Epidermal melanocyte (primary cell): ENCODE measurements at regions not wholly inside any gene's neighbourhood (a gene's known extent, or its start where the extent isn't known, plus 50 kb on each side); places are given as distances from the start of the nearest gene placed in this dataset.
A peak's percentile ranks its signal among the peaks of the same experiment; 100 is the strongest.
"Not testable (repeated sequence)": the region's sequence is repeated elsewhere in the genome, so short reads cannot be mapped to it uniquely, and the experiment has no call there.

Source experiments
- DNase-seq: peaks from one replicate; pipeline ENCODE4 v3.0.0; 2011; ENCODE audit warnings: low spot score; ENCODE audit not compliant: insufficient read length

DNA sequence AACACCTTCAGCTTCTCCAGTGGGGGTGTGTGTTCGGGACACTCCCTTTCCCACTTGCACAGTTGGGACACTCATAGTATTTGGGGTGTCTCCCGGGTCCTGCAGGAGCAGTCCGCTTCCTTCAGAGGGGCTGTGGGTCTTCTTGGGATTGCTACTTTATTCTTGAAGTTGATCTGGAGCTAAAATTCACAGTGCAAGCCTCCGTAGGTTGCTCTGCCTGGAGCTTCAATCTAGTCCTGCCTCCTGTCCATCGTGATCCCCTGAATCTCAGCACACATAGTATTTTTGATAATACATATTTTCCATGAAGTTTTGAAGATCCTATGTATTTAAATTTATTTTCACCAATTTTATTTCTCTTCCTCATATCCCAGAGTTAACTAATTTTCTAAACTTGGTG is 902.1 kb downstream of the LTN1 start:
- no peak for DNase-seq

DNA sequence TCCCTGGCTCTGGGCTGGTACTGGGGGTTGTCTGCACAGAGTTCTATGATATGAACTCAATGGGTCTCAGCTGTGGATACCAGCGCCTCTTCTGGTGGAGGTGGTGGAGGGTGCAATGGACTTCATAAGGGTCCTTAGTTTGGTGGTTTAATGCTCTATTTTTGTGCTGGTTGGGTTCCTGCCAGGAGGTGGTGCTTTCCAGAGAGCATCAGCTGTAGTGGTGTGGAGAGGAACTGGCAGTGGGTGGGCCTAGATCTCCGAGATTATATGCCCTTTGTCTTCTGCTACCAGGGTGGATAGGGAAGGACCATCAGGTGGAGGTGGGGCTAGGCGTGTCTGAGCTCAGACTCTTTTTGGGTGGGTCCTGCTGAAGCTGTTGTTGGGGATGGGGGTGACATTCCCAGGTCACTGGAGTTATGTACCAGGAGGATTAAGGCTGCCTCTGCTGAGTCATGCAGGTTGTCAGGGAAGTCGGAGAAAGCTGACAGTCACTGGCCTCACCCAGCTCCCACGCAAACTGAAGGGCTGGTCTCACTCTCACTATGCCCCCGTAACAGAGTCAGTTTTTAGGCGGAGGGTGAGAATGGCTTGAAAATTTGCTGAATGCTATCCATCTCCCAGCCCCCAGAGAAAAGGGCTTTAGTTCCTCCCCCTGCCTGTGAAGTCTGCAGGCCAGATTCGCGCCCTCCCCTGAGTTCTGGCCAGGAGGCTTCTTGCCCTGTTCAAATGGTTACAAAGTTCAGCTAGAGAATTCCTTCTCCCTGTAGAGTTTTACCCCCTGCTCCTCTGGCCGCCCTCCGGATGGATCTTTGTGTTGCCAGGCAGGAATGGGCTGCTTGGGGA is 902.9 kb downstream of the LTN1 start:
- DNase-seq, result no peak

DNA sequence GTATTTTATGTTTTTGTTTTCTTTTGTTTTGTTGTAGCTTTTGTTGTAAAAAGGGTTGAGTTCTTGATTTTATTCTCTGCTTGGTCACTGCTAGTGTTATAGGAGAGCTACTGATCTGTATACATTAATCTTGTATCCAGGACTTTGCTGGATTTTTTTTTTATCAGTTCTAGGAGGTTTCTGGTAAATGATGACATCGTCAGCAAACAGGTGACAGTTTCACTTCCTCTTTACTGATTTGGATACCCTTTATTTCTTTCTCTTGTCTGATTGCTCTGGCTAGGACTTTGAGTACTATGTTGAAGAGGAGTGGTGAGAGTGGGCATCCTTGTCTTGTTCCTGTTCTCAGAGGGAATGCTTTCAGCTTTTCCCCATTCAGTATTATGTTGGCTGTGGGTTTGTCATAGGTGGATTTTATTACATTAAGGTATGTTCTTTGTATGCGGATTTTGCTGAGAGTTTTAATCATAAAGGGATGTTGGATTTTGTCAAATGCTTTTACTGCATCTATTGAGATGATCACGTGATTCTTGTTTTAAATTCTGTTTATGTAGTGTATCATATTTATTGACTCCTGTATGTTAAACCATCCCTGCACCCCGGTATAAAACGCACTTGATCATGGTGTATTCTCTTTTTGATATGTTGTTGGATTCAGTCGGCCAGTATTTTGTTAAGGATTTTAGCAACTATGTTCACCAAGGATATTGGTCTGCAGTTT is 905.7 kb downstream of the LTN1 start:
- no peak for DNase-seq

DNA sequence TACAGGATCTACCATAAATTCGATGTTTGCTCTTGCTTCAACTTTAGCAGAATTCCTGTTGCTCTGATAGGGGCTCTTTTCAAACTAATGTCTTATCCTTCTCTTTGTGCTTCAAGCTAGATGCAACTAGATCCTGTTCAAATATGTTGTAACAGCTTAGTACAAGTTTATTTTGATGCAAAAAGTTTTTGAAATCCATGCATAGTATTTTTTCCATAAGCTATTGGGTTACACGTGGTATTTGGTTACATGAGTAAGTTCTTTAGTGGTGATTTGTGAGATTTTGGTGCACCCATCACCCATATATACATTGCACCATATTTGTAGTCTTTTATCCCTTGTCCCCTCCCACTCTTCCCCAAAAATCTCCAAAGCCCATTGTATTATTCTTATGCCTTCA is 907.7 kb downstream of the LTN1 start:
- DNase-seq, result no peak

DNA sequence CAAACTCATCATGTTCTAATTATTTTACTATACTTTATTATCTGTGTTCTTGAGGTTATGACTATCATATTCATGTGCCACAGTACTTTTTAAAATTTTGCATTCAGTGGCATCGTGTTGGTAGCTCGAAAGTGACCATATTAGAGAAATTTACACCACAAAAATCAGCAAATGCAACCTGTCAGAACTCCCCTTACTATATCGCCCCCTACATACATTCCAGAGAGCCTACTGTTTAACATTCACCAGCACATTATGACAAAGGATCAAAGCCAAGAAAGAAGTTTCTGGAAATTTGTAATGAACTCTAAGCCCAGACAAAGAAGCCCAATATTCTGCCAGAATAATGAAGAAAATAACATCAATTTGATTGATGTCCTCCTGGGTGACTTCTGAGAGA is 909.3 kb downstream of the LTN1 start:
- DNase-seq, result no peak

DNA sequence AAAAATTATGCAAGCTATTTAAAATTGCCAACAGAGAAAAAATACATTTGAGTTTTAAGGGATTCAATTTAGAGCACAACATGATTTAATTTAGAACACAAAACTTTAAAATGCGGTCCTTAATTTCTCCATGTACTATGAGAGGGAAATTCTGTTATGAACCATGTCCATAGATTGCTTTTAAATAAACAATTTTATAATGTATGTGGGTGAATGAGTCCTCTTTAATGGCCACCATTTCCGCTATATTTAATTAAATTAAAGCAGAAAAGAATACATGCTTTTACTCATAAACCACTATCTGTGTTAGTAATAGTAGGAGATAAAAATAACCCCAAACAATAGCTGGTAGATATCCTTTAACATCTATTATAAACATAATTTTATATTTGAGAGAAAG is 914.6 kb downstream of the LTN1 start:
- no peak for DNase-seq

DNA sequence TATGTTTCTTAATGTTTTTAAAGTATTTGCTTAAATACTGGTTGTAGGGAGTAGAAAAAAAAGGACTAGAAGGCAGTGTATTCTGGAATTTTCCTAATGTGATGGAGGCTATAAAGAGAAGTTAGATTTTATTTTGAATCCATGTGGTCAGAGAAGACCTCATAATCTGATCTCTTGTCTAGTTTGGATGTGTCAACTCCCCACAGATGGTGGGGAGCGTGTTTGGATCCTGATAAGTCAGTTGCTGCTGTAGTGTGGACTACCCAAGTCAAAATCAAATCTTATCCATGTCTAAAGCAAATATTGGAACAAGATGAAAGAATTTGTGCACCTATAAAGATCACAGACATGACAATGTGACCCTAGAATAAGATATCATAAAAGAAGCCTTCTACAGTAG is 918.0 kb downstream of the LTN1 start:
- no peak for DNase-seq

DNA sequence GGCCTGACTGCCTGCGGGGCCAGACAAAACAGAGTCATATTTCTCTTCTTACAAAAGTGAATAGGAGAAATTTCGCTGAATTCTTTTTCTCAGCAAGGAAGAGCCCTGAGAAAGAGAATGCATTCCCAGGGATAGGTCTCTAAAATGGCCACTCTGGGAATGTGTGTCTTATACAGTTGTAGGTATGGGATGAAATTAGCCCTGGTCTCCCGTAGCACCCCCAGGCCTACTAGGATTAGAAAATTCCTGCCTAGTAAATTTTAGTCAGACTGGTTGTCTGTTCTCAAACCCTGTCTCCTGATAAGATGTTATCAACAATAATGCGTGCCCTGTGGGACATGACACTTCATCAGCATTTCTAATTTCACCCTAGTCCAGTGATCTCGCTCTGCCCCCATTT is 920.1 kb downstream of the LTN1 start:
- DNase-seq, result no peak

DNA sequence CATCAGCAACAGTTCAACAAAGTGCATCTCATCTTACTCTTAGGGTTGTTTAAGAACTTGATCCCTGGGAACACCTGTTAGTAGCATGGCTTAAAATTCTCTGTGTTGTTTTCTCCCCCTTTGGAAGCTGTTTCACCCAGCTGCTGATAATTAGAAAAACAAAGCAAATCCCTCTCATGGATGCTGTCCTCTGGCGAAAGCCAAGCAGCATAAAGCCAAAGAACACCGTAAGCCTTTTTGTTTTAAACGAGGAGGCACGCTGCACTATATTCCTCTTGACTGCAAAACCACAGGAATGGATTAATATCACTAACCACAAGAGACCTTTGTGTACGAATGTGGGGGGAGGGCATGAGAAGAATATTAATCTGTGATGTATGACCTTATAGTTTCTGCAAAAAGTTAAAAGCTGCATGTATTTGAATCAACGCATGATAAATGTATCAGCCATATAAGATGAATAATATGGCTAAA is 923.2 kb downstream of the LTN1 start:
- peak; percentile 27 for DNase-seq

DNA sequence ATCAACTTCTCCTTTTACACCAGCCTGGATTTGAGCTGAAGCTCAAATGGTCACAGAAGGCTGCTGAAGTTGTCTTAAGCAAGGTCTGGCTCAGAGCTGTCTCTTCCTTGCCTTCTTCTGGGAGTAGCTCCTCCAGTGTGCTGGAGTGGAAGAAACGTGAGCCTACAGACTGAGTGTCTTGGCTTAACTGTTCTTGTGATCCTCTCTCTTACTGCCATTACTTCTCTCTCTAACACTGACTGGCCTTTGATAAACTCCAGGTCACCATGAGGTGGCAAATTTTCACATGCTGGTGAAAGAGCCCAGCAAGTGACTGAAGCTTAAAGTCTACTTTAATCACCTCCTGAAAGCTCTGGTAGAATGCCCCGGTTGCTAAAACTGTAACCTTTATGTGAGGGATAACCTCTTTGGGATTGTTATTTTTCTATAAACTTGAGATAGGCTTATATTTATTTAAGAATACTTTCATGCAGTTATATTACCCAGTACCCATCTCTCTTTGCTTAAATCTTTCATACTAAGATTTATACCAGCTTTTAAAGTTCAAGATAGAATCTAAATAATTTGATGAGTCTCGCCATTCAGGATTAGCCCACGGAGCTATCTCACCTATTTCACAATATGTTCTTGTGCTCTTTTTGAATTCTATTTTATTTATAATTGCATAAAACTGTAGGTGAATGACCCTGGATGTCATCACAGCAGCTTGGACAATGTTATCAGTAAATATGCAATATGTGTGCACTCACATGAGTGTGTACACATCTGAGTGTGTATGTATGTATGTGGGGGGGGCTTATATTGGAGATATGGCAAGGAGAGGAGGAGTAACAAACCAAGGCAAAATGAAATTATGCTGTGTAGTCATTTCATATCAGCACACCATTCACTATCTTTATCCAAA is 924.0 kb downstream of the LTN1 start:
- no peak for DNase-seq

DNA sequence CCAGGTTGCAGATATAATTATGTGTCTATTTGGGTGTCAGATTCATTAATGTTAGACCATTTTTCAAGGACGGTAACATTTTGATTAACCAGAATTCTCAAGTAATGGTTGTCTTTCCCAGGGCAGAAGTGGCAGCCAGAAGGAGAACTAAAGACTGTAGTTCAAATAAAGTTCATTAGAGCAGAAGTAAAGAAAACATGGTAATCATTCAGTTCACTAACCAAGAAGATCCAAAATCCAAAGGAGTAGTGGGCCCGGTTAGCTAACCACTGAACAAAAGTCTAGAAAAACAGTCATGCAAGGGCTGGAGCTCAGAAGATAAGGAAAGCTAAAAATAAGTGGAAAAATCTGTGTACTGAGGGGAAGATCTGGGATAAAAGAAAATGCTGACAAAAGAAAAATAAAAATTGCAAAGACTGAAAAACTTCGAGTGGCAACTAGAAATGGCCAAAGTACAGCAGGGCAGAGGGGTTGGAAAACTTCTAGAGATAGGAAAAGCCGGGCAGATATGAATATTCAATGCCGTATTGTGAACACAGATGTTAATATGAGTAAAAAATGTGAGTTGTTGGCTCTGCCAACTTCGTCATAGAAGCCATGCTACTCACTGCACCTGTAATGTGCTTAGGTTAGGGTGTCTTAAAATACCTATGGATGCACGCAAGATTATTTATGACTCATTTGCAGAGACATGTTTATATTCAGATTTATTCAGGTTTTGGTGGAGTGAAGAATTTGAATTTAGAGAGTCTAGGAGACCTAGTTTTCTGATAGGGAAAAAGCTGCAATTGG is 925.9 kb downstream of the LTN1 start:
- no peak for DNase-seq

DNA sequence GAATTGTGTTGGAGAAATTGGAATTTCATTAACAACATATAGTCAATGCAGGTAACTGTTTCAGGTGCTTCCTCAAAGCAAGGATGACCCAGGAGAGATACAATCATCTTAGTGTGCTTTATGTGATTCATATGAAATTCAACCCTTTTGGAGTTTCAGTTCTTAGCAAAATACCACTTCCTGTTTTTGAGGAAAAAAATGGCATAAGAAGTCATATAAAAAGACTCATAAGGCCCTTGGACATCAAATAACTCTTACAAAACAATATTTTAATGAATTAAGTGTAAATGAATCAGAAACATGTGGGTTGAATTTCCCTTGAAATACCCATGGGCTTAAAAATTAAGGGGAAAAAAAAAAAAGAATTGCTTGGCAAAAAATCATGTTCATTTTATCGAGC is 926.6 kb downstream of the LTN1 start:
- no peak for DNase-seq

DNA sequence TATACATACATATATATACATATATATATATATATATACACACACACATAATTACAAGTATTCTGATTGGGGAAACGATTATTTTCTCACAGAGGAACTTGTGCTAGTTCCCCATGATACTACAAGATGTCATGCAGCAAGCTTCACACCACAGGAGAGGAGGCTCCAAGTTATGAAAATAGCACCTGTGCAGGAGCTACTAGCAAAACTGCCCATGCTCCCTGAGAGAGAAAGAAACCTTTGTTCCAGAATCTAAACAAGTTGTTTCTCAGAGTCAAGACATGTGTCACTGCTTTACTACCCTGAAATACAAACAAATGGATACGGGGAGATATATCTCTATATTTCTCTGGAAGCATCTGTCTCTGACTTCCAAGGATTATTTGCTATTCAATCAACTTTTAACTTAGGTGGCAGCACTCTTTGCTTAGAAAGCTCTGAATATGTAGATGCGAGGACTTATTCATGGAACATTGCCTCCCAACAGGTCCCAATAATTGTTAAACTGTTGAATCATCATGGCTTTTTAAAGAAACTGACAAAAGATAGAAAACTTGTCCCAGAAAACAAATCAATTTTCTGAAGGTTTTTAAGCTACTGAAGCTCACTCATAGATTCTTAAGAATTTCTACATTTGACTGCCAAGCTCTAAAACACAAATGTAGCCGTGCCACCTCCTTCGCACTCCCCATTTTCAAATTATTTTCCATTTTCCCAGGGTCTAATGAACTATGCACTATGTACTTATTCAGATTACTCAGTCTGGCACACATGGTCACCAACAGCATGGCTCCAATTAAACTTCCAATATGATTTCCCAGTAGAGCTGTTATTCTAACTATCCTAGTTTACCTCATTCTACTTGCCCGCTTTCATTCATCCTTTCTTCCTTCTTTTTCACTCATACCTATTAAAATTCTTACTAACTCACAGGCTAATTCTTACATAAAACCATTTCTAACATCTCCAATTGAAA is 929.1 kb downstream of the LTN1 start:
- no peak for DNase-seq

DNA sequence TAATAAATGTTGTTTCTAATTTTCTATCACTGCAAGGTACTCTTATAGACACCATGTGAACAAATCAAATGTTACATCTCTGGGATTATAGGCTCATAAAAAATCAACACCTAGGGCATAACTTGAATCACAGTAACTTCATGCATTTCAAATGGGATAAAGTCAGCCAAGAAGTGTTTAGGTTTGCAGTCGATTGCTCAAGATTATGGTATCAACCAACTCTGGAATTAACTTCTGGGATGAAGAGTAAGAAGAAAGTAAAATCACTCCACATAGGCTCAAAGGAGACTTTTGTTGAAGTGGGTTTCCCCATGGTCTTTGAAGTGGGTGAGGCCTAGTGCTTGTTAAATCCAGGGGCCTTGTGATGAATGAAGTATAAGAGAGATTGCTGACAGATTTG is 939.7 kb downstream of the LTN1 start:
- not testable (repeated sequence) for DNase-seq

DNA sequence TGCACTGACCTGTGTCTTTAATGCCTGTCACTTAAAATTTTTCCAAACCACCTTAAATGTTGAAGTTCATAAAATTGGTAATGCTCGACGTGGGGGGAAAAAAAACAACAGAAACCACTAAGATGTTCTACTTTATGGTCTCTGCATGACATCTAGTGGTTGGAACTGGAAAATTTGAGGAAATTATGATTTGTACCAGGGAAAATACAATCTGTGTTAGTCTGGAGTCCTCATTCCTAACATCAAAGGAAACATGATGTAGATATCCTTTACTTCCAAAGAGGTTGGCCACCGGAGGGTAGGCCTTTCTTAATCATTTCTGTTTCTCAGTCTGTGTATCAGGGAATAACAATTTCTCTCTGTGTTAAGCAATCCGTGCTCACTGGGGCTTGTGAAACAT is 941.0 kb downstream of the LTN1 start:
- DNase-seq, result not testable (repeated sequence)

DNA sequence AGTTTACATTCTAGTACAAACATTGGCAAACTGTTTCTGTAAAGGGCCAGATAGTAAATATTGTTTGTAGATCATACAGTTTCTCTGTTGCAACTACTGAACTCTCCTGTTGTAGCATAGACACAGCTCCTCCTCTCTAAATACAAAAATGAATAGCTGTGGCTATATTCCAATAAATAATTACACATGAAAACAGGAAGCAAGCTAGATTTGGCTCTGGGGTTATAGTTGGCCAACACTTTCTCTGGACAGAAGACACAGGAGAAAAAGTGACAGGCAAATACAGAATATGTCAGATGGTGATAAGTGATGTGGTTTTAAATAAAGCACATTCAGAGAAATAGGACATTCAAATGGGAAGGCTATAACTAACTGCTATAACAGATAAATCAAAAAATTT is 957.0 kb downstream of the LTN1 start:
- not testable (repeated sequence) for DNase-seq

DNA sequence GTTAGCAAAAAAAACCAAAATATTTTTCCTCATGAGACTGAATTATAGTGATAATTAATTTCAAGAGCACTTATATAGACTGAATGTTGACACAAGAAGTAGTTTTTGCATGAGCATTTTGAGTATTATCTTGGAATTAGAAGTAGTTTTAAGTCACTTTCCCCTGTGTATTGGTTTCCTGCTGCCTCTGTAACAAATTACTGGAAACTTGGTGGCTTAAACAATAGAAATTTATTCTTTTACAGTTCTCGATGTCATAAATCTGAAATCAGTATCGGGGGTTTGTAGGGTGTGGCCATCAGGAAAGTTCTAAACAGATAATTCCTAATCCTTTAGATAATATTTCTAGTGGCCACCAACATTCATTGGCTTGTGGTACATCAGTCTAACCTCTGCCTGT is 957.8 kb downstream of the LTN1 start:
- not testable (repeated sequence) for DNase-seq

DNA sequence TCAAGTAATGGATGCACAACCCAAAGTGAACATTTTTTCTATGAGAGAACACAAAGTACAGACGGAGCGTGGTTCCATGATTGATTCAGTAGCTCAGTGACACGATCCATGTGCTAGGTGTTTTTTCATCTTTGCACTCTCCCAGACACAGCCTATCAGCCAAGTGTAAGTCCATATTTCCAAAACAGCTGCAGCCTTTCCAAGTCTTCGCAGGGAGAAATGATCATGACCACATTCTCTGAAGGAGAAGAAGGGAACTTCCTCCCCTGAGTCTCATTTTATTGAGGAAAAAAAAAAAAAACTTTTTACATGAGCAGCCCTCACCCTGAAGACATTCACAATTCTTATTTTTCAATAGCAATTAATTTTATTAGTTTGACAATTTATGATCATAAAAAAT is 958.3 kb downstream of the LTN1 start:
- not testable (repeated sequence) for DNase-seq

DNA sequence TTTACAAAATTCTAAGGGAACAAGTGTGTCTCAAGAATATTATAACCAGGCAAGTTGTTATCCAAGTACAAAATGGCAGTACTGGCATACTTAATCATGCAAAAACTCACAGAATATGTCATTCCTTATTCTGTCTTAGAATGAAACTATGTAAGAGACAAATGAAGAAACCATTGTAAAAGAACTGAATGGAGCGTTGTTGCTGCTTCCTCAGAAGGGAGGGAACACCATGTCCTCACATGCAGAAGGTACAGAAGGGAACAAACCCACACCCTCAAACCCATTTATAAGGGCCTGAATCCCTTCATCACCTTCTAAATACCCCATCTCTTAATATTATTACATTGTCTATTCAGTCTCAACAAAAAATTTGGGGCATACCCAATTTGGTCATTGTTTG is 960.0 kb downstream of the LTN1 start:
- not testable (repeated sequence) for DNase-seq

DNA sequence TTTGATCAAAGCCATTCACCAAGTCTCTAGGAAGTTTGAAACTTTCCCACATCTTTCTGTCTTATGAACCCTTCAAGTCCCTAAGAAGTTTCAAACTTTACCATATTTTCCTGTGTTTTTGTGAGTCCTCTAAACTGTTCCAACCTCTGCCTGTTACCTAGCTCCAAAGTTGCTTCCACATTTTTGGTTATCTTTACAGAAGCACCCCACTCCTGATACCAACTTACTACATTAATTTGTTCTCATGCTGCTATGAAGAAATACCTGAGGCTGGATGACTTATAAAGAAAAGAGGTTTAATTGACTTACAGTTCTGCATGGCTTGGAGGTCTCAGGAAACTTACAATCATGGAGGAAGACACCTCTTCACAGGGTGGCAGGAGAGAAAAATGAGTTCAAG is 961.6 kb downstream of the LTN1 start:
- DNase-seq, result not testable (repeated sequence)
